Astrocyte of the cerebellum (primary cell): ENCODE measurements at regions not wholly inside any gene's neighbourhood (a gene's known extent, or its start where the extent isn't known, plus 50 kb on each side); places are given as distances from the start of the nearest gene placed in this dataset.

ENCODE experiments used
- DNase-seq: peaks from one replicate; pipeline ENCODE4 v3.0.0-alpha.2; 2011; ENCODE audit warnings: low read depth
- H3K4me3 ChIP-seq: 2 replicates; pipeline ENCODE4 v1.5.1; 2011; ENCODE audit warnings: mild to moderate bottlenecking, low read depth, low read length, moderate library complexity
- in situ Hi-C: cut with HindIII; loops from 2 replicates; pipeline ENCODE4 v1.10.0; 2017; ENCODE audit warnings: low sequenced_read_pairs
- TF ChIP-seq, protein P1 (sequence below): IDR thresholded peaks from 2 replicates; pipeline ENCODE4 v1.5.1; 2012; ENCODE audit warnings: low read length, low read depth, moderate library complexity, mild to moderate bottlenecking; ENCODE audit errors: missing control alignments

DNA sequence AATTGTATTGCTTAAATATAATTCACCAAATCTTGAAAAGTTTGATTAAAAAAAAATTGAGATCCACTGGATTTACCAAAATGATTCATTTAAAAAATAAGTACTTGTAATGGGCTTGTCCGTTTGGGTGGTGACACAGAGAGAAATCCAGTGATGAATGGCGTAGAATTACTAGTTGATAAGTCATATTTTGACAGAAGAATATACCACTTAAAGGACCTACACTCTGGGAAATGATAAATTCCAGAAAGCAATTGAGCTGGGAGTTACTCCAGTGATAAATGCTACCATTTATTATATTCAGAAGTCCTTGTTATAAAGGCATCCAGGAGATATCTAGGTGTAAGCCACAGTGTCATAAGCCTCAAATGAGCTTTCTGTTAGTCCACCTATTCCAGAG, 141.8 kb upstream of the CFAP20DC start:
- in situ Hi-C loops, result loop anchor here (5.0 kb wide), 1 partner anchor 49 kb away; no protein-coding TSS in a partner anchor
- TF ChIP-seq, protein P1, sequence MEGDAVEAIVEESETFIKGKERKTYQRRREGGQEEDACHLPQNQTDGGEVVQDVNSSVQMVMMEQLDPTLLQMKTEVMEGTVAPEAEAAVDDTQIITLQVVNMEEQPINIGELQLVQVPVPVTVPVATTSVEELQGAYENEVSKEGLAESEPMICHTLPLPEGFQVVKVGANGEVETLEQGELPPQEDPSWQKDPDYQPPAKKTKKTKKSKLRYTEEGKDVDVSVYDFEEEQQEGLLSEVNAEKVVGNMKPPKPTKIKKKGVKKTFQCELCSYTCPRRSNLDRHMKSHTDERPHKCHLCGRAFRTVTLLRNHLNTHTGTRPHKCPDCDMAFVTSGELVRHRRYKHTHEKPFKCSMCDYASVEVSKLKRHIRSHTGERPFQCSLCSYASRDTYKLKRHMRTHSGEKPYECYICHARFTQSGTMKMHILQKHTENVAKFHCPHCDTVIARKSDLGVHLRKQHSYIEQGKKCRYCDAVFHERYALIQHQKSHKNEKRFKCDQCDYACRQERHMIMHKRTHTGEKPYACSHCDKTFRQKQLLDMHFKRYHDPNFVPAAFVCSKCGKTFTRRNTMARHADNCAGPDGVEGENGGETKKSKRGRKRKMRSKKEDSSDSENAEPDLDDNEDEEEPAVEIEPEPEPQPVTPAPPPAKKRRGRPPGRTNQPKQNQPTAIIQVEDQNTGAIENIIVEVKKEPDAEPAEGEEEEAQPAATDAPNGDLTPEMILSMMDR, result no peak
- H3K4me3 ChIP-seq, result no peak overlapping the region
- no peak for DNase-seq

DNA sequence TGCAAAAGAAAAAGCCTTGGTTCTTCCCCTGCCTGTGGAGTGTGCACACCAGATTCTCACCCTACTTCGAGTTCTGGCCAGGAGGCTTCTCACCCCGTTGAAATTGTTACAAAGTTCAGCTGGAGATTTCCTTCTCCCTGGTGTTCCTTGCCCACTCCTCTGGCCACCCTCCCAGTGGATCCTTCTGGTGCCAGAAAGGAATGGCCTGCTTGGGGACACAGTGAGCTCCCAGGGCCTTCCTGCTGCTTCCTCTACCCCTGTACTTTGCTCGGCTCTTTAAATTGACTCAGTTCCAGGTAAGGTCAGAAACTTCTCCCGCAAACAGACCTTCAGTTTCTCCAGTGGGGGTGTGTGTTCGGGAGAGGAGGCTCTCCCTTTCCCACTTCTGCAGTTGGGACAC, 140.1 kb upstream of the CFAP20DC start:
- no peak for DNase-seq
- TF ChIP-seq, protein P1, result no peak
- in situ Hi-C loops, result loop anchor here (5.0 kb wide), 1 partner anchor 48 kb away; no protein-coding TSS in a partner anchor
- no peak overlapping the region for H3K4me3 ChIP-seq

DNA sequence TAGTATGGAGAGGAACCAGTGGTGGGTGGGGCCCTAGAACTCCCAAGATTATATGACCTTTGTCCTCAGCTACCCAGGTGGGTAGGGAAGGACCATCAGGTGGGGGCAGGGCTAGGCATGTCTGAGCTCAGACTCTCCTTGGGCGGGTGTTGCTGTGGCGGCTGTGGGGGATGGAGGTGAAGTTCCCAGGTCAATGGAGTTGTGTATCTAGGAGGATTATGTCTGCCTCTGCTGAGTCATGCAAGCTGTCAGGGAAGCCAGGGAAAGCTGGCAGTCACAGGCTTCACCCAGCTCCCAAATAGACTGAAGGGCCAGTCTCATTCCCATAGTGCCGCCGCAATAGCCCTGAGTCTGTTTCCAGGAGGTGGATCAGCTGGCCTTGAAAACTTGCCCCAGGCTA, 139.7 kb upstream of the CFAP20DC start:
- no peak for DNase-seq
- TF ChIP-seq, protein P1, result no peak
- in situ Hi-C loops, result no loop called here

DNA sequence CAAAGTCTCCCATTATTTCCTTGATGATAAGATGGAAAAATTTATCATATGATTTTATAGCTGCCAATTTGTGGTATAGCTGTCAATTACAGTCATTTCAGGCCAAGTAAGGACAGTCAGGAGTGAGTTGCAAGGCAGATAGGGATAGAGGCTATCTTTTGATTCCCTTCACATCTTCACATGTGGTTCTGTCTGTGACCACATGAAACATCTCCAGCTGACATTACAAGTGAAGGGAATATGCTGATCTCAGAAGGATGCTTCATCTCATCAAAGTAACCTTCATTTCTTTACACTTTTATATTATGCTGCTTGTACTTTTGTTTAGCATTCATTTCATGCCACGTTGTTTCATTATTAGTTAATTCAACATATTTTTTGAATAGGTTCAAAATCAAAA, 136.9 kb upstream of the CFAP20DC start:
- DNase-seq, result no peak
- in situ Hi-C loops, result no loop called here
- H3K4me3 ChIP-seq, result no peak overlapping the region
- TF ChIP-seq, protein P1, result no peak

More for the DNA sequence above, 139.7 kb upstream of the CFAP20DC start:
- H3K4me3 ChIP-seq, result no peak overlapping the region

DNA sequence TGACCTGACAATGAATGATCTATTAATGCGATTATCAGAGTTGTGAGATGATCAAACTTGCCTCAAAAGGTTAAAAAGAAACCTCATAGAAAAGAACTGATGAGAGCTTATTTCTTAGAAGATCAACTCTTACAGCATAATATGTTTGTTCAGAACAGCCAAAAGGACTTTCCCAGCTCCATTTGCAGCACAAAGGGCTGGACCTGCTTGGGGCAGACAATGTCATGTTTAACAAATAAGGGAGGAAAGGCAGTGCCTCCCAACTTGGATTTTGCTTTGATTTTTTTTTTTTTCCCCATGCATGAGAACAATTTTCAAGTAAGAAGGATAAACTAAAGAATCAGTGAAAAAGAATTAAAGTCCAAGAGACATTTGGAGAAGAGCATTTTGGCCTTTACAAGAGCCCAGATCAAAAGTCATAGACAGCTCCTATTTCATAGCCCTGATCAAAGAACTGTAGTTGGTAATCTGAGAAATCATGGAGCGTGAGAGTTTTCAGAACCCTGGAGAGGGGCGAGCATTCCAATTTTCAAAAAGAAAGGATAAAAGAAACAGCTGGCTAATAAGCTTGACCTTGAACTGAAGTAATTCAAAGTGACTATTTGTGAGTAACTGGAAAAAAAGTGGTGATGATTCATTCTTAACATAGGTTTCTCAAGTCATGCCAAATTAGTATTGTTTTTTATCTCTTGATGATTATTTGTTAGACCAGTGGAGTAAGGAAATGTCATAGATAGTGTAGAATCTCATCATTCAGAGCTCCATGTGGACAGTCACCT, 136.0 kb upstream of the CFAP20DC start:
- in situ Hi-C loops, result no loop called here
- TF ChIP-seq, protein P1, result no peak
- no peak overlapping the region for H3K4me3 ChIP-seq
- peak; percentile 8 for DNase-seq

DNA sequence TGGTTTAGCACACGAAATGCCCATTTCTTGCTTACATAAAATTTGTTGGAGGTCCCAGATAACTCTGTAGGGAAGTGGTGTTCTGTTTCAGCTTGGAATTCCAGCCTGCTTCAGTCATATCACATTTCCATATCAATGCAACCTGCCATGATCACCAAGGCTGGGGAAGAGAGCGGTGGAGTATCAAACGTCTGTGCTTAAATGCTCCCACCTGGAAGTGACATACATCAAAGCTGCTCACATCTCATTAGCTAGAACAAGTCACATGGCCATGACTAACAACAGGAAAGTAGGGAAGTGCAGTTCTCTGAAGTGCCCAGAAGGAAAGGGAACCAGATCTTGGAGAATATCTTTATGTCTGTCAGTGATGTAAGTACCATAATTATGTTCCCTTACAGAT, 130.2 kb upstream of the CFAP20DC start:
- TF ChIP-seq, protein P1, result no peak
- H3K4me3 ChIP-seq, result no peak overlapping the region
- no peak for DNase-seq
- in situ Hi-C loops, result no loop called here
